NCI-H2107 treated with DMSO at 0.1 percent for 48 hours (cell line): ENCODE measurements at regions not wholly inside any gene's neighbourhood (a gene's known extent, or its start where the extent isn't known, plus 50 kb on each side); places are given as distances from the start of the nearest gene placed in this dataset.
"Not testable (repeated sequence)": the region's sequence is repeated elsewhere in the genome, so short reads cannot be mapped to it uniquely, and the experiment has no call there.

ENCODE experiments used
- DNase-seq: peaks from one replicate; lab custom pipeline; 2025; ENCODE audit not compliant: unreplicated experiment; lab: John Stamatoyannopoulos, UW

DNA sequence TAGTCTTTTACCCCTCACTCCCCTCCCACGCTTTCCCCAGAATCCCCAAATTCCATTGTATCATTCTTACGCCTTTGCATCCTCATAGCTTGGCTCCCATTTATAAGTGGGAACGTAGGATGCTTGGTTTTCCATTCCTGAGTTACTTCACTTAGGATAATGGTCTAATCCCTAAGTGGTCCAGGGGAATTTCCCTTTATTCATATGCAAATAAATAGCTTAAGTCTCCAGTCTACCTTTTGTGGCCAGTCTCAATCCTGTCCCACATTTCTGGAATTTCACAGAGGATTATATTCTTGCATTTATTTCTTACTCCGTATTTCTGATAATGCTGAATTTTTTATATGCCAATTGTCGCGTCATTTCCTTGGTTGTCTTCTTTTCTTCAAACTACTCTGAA, 245.6 kb upstream of the DAB2 start:
- DNase-seq, result no peak

DNA sequence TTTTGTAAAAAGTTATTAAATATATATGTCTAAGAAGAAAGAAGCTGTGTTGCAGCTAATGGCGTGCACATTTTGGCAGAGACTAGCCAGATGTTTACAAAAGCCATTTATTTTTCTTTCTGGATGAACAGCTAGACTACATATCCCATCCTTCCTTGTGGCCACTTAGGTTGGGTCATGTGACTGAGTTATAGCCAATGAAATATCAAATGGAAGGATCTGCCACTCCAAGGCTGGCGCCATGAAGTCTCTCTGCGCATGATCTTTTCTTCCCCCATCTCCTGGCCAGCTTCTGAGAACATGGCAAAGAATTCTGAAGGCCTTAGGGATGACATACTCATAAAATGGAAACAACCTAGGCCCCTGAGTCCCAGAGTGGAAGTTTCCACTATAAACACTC, 244.2 kb upstream of the DAB2 start:
- DNase-seq, result no peak

DNA sequence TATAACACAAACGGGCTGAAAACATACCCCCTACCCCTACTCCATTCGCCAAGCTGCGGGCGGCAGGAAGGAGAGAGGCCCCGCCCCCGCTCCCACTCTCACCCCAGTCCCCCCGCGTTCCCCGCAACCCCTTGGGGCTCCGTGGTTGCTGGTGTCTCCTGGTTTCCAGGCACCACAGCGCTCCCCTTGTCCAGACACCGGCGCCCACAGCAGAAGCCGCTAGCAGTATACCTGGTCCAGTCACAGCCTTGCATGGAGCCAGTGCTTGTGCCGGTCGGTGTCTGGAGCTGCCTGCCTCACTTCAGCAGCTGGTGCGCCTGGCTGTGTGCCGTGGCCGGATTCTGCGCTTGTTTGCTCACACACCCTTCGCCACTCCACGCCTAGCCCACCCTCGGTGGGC, 240.5 kb upstream of the DAB2 start:
- DNase-seq, result no peak

DNA sequence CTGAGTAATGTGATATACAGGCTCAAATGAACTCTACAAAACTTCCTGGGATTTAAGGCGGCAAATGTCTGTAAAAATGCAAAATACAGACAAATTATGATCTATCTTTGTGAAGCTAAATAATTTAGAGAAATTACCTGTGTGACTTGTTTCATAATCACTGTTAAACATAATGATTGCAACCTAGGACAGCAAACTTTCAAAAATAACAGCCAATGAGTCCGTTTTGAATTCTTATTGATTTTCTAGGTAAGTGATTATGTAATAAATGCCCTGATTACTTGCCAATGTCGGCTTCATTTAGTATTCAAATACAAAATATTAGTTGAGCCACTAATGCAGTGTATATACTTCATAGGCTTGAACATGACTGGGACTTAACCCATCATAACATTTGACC, 238.2 kb upstream of the DAB2 start:
- DNase-seq, result no peak

DNA sequence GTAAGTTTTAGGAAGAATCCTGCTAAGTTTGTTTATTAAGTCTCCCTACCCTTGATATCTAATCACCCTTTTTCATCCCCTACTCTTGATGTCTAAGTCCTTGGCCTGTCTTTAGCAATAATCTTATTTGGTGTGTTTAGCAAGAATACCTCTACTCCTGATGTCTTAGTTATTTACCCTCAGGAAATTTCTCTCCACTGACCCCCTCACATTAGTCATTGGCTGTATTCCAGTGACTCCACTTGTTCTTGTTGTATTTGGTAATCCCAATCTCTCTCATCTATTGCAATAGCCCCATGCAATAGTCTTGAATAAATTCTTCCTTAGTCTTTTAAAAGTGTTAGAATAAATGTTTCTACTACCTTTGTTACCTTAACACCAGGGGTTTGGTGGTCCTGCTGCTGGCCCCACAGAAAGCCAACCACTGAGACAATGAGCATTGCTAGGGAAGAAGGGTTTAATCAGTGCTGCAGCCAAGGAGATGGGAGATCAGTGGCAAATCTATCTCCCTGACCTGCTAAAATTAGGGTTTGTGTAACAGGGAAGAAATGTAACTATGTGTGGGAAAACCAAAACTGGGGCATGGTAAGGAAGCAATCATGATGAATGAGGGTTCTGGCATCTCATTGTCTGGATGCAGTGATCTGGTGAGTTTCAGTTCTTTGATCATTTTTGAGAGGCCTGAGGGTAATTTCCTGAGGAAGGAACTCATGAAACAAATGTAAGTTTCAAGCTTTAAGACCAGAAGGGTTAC, 236.4 kb upstream of the DAB2 start:
- DNase-seq, result no peak

DNA sequence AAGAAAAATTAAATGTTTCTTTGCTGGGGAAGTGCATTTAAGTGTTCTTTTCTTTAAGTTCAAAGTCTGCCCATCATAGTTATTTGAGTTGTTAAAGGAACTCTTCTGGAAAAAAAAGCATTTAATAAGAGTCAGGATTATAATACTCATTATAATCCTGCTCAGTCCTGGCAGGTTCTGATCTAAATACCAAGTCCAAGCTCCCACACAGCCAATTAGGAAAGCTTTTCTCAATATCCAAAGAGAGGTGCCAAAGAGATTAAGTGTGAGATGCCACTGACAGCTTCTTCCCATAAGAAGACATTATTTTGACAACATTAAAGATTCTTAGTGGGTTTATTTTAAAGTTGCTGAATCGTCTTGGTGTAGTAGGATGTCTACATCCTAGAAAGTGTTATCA, 235.2 kb upstream of the DAB2 start:
- DNase-seq, result no peak

DNA sequence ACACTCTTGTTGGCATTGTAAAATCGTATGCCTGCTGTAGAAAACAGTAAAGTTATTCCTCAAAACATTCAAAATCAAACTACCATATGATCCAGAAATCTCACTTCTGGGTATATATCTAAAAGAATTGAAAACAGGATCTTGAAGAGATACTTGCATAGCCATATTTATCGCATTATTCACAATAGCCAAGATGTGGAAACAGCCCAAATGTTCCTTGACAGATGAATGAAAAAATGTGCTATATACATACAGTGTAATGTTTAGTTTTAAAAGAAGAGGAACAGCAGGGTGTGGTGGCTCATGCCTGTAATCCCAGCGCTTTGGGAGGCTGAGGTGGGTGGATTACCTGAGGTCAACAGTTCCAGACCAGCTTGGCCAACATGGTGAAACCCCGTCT, 234.1 kb upstream of the DAB2 start:
- no peak for DNase-seq

DNA sequence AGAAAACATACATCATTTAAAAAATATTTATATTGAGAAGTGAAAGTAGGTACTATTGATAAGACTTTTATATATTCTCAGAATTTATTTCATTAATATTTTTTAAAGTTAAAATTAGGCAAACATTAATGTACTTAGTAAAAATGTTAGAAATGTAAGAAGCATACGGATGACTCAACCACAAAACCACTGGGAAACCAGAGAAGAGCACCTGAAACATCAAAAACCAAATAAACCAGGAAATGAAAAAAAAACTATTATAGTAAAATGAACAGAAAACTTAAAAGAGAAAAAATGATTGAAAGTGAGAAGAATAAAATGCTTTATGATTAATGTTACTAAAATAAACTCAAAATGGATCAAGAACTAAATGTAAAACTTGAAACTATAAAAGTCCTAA, 233.2 kb upstream of the DAB2 start:
- no peak for DNase-seq

DNA sequence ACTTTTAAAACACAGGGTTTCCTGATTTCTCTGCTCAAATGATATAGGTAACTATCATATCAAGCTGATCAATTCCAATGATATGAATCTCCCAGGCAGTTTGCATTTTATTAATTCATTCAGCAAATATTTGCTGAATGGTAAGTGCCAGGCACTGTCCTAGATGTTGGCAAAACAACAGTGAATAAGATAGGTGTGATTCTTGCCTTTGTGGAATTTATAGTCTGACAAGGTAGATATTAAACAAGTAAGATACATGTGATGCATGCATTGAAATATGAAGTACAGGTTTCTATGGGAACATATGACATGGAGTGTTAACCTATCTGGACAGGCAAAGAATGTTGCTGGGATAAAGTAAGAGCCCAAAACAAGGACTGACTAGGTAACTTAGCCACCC, 231.8 kb upstream of the DAB2 start:
- no peak for DNase-seq

DNA sequence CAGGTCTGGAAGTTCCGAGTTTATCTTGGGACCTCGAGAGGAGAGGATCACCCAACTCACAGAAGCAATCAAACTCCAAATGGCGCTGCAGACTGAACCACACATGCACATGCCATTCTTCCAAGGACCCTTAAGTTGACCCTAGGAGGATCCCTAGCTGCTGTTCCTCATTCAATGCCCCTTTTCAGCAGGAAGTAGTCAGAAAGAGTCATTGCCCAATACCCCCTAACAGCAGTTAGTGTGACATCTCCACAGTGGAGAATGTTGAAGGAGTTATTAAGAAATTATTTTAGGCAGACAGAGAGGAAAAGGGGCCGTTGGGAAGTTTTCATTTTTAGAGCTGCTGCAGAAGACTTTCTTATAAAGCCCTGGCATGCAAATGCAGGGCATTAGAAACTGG, 229.9 kb upstream of the DAB2 start:
- no peak for DNase-seq

DNA sequence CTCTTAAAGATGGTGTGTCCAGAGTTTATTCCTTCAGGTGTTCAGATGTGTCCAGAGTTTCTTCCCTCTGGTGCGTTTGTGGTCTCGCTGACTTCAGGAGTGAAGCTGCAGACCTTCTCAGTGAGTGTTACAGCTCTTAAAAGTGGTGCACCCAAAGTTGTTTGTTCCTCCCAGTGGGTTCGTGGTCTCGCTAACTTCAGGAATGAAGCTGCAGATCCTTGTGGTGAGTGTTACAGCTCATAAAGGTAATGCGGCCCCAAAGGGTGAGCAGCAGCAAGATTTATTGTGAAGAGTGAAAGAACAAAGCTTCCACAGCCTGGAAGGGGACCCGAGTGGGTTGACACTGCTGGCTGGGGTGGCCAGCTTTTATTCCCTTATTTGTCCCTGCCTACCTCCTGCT, 227.7 kb upstream of the DAB2 start:
- not testable (repeated sequence) for DNase-seq

DNA sequence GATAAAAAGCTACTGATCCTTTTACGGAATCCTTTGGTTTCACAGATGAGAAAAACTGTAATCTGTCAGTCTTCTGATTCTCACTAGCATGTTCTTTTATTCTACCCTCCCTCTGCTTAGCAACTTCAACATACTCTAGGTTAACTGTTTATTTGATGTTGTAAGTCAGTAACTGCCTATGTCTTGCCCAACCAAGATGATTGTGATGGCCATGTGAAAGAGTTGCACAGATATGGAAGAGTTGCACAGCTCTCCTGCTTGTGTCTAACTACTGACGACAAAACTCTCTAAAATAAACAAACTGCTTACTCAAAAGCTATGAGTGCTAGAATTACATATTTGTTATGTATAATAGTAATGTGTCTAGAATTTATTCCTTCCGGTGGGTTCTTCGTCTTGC, 227.3 kb upstream of the DAB2 start:
- no peak for DNase-seq

DNA sequence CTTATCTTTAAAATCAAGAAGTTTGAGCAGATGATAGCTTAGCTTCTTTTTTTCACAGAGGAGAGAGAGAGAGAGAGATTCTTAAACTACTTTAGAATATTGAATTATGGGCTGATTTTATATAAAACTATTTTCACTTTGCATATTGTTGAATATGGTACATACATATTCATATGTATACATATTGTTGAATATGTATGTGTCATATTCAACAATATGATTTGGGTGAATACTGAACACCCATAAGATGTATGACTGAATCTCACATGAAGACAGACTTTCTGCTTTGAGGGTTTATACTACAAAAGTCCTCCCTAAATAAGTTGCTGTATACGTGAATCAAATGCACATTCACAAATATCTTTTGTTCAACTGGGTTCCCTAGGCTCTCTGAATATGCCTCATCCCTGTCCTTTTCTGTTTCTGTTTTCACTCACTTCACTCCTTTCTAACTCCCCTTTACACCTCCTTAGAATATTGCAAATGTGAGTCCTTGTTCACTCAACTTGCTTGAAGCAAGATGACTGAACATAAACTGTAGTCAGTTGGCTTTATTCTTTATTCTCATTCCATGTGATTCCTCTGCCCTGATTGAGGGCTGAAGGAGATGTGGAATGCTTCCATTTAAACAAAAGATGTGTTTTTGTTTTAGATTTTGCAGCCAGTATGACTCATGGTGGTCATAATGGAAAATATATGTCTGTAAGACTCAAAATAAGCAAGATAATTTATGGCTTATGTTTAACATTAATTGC, 225.4 kb upstream of the DAB2 start:
- no peak for DNase-seq

DNA sequence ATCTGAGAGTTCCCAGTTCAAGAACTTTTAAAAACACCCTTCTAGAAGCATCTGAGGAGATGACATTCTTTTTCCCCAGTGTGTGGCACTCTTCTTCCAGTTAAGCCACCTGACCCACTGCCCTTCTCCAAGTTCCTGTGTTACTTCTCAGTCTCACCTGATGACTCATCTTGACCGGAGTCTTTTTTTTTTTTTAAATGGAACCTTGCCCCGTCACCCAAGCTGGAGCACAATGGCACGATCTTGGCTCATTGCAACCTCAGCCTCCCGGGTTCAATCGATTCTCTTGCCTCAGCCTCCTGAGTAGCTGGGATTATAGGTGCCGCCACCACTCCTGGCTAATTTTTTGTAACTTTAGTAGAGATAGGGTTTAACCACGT, 224.1 kb upstream of the DAB2 start:
- no peak for DNase-seq

DNA sequence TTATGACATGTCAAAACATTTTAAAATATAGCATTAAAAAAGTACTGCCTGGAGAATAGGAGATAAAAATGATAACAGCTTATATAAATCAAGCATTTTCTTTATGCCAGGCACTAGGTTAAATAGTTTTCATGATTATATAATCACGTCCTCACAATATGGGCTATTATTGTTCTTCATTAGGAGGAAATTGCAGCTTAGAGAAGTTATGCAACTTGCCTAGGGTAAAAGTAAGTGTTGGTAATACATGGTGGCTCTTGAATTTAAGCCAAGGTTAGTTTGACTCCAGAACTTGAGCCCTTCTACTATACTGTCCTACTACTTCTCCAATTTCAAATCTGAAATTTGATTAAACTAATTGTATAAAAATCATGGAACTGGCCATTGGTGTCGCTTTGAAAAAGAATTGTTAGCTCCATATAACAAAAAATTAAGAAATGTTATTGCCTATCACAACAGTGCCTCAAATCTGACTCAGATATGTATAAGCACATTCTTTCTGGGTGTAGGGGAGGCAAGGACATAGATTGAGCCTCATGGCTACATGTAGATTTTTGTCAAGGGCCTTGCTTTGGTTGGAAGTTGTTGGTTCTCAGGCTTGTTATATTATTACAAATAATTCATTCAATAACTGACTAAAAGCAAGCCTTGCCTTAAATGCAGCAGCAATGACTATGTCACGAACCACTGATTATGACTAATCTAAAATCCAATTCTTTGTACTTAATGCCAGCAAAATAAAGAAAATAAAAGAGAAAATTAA, 223.5 kb upstream of the DAB2 start:
- no peak for DNase-seq

DNA sequence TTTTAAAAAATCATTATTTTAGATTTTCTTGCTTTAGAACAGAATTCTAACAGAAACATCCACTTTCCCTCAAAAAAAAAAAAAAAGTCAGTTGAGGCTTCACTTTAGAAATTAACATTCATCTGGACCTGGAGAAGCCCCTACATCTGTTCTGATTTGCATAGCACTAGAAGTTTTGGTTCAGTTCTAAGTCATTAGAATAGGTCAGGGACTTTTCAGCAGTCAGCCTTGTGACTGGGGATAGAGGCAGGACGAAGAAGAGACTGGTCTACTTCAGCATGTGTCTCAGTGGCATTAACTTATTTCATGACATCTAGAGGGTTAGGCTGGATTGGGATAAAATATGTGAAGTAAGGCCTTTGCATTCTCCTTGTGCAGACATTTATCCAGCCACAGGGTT, 215.8 kb upstream of the DAB2 start:
- no peak for DNase-seq

DNA sequence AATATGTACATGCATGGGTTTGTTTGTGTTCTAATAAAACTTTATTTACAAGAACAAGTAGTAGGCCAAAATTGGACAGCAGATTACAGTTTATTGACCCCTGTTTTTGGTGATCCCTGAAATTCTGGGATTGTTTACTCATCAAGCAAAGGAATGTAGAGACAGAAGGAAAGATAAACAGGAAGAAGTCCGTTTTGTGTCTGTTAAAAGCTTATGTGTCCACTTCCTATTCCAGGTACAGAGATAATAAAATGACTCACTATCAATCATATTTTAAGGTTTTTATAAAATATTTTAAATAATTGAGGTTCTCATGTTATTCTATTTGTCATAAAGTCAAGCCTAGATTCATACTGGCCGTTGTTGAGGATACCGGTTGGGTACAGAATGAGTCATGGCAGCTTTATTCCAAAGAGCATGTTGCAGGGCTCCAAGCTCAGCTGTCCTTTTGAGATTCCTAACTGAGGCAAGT, 214.9 kb upstream of the DAB2 start:
- no peak for DNase-seq

DNA sequence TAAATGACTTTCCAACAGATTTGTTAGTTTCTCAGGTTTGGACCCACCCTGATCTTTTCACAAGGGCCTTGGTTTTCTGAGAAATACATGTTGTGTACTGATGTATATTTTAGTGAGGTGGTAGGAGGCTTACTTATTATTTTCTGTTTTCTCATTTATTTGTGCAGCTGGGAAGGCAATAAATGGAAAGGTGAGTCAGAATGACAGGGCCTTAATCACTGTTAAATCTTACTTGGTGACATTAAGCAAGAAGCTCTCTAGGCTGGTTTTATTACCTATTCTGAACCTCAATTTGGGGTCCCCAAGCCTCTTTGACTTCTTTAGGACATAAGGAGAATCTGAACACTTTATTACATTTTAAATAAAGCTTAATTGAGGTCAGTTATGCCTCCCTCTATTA, 214.0 kb upstream of the DAB2 start:
- no peak for DNase-seq

DNA sequence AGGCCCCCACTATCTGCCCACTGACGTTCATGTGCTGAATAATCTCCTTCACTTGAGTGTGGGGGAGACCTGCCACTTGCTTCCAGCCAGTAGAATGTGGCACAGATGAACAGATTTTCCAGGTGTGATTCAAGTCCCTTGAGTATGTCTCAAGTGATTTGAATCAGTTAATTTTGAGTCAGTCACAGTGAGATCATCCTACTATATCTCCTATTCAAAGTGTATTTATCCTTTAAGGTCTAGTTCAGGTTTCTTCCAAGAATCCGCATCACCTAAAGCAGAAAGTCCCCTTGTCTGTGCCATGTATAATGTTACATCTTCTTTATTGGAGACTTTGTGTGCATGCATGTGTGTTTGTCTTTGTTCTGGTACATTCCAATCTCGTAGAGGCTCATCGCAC, 208.3 kb upstream of the DAB2 start:
- DNase-seq, result no peak

DNA sequence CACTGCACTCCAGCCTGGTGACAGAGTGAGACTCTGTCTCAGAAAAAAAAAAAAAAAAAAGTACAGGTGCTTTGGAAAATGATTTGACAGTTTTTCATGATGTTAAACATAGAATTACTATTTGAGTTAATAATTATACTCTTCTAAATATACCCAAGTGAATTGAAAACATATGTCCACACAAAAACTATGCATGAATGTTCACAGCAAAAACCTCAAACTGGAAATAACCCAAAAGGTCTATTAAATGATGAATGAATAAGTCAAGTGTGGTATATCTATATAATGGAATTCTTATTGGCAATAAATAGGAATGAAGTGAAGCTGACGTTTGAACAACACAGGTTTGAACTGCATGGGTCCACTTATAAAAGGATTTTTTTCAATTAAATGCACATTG, 207.2 kb upstream of the DAB2 start:
- DNase-seq, result no peak

DNA sequence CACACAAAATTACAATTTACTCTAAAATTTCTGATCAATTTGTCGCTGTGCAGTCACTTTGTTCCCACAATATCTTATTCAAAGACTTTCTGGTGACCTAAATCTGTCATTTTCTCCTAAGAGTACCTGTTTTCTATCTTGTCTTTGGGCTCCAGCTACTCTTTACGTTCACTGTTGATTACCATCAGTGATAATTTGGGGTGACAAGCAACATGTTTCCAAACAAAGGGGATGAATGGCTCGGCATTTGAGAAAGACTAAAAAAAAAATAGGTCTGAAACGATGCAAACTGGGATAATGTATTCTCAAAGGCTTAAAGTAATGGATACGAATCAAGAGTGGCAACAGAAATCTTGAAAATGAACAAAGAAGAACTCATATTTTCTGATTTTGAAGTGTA, 205.2 kb upstream of the DAB2 start:
- no peak for DNase-seq

DNA sequence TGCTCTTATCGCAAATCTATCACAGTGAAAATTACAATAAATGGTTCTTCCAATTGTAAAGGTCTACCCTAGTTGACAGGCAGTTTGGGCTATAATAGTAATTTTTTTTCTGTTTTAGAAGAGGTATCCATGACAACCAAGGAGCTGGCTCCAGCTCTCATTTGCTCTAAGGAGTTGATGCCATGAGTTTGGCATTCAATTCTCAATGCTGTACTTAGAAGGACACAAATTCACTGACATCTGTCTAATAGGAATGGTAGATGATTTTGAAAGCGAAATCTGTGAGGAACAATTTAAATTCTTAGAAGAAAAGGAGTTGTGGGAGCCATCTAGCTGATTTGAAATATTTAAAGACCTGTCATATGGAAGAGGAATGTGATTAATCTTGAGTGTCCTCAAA, 203.6 kb upstream of the DAB2 start:
- no peak for DNase-seq
